Tibial artery (tissue), 4 donors: ENCODE measurements at regions not wholly inside any gene's neighbourhood (a gene's known extent, or its start where the extent isn't known, plus 50 kb on each side); places are given as distances from the start of the nearest gene placed in this dataset.

Source experiments
- DNase-seq, 2 donors: peaks; one replicate each; pipeline ENCODE4 v3.0.0-alpha.2; 2019
- H3K27ac ChIP-seq, 2 donors: fragments of 200-600 bp; sonication (generic) in 1 of 2; 1 replicate in 1 of 2; 2 replicates in 1 of 2; pipeline ENCODE4 v1.5.1; 2018 to 2019; ENCODE audit warnings: mild to moderate bottlenecking in 1 of 2
- H3K27me3 ChIP-seq, 2 donors: fragments of 200-600 bp; sonication (generic) in 1 of 2; one replicate each; pipeline versions ENCODE4 v1.5.1 to v1.6.0; 2016 to 2019
- H3K36me3 ChIP-seq, 3 donors: fragments of 200-600 bp; sonication (generic) in 2 of 3; one replicate each; pipeline ENCODE4 v1.5.1; 2016 to 2019; ENCODE audit warnings: mild to moderate bottlenecking in 2 of 3
- H3K4me1 ChIP-seq, 4 donors: fragments of 200-600 bp; sonication (generic) in 2 of 4; 1 replicate in 3 of 4; 2 replicates in 1 of 4; pipeline ENCODE4 v1.5.1; 2016 to 2019
- H3K4me3 ChIP-seq, 2 donors: fragments of 200-600 bp; sonication (generic) in 1 of 2; 1 replicate in 1 of 2; 2 replicates in 1 of 2; pipeline ENCODE4 v1.5.1; 2018 to 2019; ENCODE audit warnings: mild to moderate bottlenecking in 2 of 2
- H3K9me3 ChIP-seq, 3 donors: fragments of 200-600 bp; sonication (generic) in 1 of 3; one replicate each; pipeline ENCODE4 v1.5.1; 2016 to 2019
- CTCF ChIP-seq, 2 experiments: fragments of 200-600 bp in 1 of 2; fragments of 450-650 bp in 1 of 2; IDR thresholded peaks; one replicate each; pipeline ENCODE4 v1.5.1; 2017 to 2019; ENCODE audit warnings: antibody characterized with exemption in 2 of 2, mild to moderate bottlenecking in 1 of 2, moderate library complexity in 1 of 2
- intact Hi-C: fragments of 100-400 bp; cut with DNase I; formaldehyde crosslinking; loops from one replicate; pipeline ENCODE4 v1.15.0; 2023; ENCODE audit warnings: low total_unique reads

- TF ChIP-seq CTCF (IDR thresholded peaks at IDR 0.05) = no peak
- Histone ChIP-seq H3K36me3 (no peaks in the 10 kb centered on the region), H3K4me1 (peaks cover 0 to 31% (median 18%) of the 10 kb centered on the region in 4 donors), H3K9me3 (no peaks in the 10 kb centered on the region), H3K27me3 (no peaks in the 10 kb centered on the region), H3K4me3 (no peak overlapping the region), H3K27ac (no peak overlapping the region)
- intact Hi-C loops = loop anchor here (5.0 to 10.0 kb wide), 2 partner anchors 170 to 413 kb away; partner anchors contain the start of gene RAI14
- DNase-seq = no peak
Observed at GRCh38 chr5:34484216-34484920, 171.8 kb upstream of the RAI14 start.

- Histone ChIP-seq H3K27ac (peak overlapping the region; percentile 40 to 65), H3K4me1 (peaks cover 0 to 43% (median 21%) of the 10 kb centered on the region in 4 donors), H3K9me3 (no peaks in the 10 kb centered on the region), H3K27me3 (no peaks in the 10 kb centered on the region), H3K4me3 (no peak overlapping the region), H3K36me3 (no peaks in the 10 kb centered on the region)
- DNase-seq = no peak
- intact Hi-C loops = loop anchor here (5.0 to 10.0 kb wide), 2 partner anchors 37 to 169 kb away; partner anchors contain the start of gene RAI14
- TF ChIP-seq CTCF (IDR thresholded peaks at IDR 0.05) = no peak
Observed at GRCh38 chr5:34485768-34486030, 170.4 kb upstream of the RAI14 start.

- Histone ChIP-seq H3K27me3 (no peaks in the 10 kb centered on the region), H3K27ac (peak overlapping the region; percentile 65), H3K4me3 (no peak overlapping the region), H3K36me3 (no peaks in the 10 kb centered on the region), H3K4me1 (peaks cover 0 to 49% (median 27%) of the 10 kb centered on the region in 4 donors), H3K9me3 (no peaks in the 10 kb centered on the region)
- intact Hi-C loops = loop anchor here (5.0 to 10.0 kb wide), 2 partner anchors 36 to 168 kb away; partner anchors contain the start of gene RAI14
- peak; percentile 81 to 89 for DNase-seq
- TF ChIP-seq CTCF (IDR thresholded peaks at IDR 0.05) = peak; percentile 75 to 83
Observed at GRCh38 chr5:34486160-34486848, 169.8 kb upstream of the RAI14 start.

- TF ChIP-seq CTCF (IDR thresholded peaks at IDR 0.05) = no peak
Observed at GRCh38 chr5:34486849-34487158, 169.3 kb upstream of the RAI14 start.

GRCh38 chr5:34487159-34487879 lies 168.8 kb upstream of the RAI14 start:
- intact Hi-C loops = loop anchor here (5.0 to 10.0 kb wide), 2 partner anchors 35 to 167 kb away; partner anchors contain the start of gene RAI14

More at GRCh38 chr5:34486849-34487158, 169.3 kb upstream of the RAI14 start:
- peak overlapping the region; percentile 65 for H3K27ac ChIP-seq
- DNase-seq = no peak
- intact Hi-C loops = loop anchor here (5.0 to 10.0 kb wide), 2 partner anchors 35 to 168 kb away; partner anchors contain the start of gene RAI14
- no peaks in the 10 kb centered on the region for H3K9me3 ChIP-seq
- H3K4me3 ChIP-seq = no peak overlapping the region
- H3K27me3 ChIP-seq = no peaks in the 10 kb centered on the region
- peaks cover 0 to 54% (median 30%) of the 10 kb centered on the region in 4 donors for H3K4me1 ChIP-seq
- no peaks in the 10 kb centered on the region for H3K36me3 ChIP-seq

More at GRCh38 chr5:34487159-34487879, 168.8 kb upstream of the RAI14 start:
- H3K36me3 ChIP-seq = no peaks in the 10 kb centered on the region
- H3K9me3 ChIP-seq = no peaks in the 10 kb centered on the region
- H3K27ac ChIP-seq = peak overlapping the region; percentile 65 to 74
- peak in 1 of 2 experiments; percentile 6 for TF ChIP-seq CTCF (IDR thresholded peaks at IDR 0.05)
- H3K4me1 ChIP-seq = peaks cover 0 to 54% (median 30%) of the 10 kb centered on the region in 4 donors
- peak; percentile 56 to 82 for DNase-seq
- H3K27me3 ChIP-seq = no peaks in the 10 kb centered on the region
- no peak overlapping the region for H3K4me3 ChIP-seq
